ENCODE measurements at regions not wholly inside any gene's neighbourhood (a gene's known extent, or its start where the extent isn't known, plus 50 kb on each side); places are given as distances from the start of the nearest gene placed in this dataset.
A peak's percentile ranks its signal among the peaks of the same experiment; 100 is the strongest.

DNA sequence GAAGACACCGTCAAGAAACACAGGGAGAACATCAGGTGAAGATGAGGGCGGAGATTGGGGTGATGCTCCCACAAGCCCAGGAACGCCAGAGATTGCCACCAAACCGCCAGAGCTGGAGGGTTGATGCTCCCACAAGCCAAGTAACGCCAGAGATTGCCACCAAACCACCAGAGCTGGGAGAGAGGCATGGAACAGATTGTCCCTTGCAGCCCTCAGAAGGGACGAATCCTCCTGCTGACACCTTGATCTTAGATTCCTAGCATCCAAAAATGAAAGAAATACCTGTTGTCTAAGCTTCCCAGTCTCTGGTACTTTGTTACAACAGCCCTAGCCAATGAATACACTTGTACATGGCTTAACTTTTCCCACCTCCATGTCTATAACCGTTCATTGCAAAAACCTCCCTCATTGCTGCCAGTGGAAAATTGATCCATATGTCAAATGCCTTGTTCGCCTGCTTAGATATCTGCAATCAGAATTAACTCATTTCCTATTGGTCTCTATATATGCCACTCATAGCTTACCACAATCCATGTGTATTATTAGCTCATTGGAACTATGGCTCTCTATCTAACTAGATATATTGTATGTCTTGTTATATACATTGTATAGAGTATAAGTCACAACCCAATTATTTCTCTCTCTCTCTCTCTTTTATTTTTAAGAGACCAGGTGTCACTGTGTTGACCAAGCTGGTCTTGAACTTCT lies 127.4 kb downstream of the ADSS2 start:
- H3K4me3 ChIP-seq = no peak overlapping the region
- no peaks in the 10 kb centered on the region for H3K36me3 ChIP-seq
- H3K27ac ChIP-seq = peak overlapping the region; percentile 3 to 71
- H3K4me1 ChIP-seq = peaks cover 3 to 18% of the 10 kb centered on the region in 2 donors
- intact Hi-C loops (cut with DNase I) = loop anchor here (5.0 kb wide), 1 partner anchor 128 kb away; the partner anchor contains the start of gene ADSS2
- TF ChIP-seq, protein P1, sequence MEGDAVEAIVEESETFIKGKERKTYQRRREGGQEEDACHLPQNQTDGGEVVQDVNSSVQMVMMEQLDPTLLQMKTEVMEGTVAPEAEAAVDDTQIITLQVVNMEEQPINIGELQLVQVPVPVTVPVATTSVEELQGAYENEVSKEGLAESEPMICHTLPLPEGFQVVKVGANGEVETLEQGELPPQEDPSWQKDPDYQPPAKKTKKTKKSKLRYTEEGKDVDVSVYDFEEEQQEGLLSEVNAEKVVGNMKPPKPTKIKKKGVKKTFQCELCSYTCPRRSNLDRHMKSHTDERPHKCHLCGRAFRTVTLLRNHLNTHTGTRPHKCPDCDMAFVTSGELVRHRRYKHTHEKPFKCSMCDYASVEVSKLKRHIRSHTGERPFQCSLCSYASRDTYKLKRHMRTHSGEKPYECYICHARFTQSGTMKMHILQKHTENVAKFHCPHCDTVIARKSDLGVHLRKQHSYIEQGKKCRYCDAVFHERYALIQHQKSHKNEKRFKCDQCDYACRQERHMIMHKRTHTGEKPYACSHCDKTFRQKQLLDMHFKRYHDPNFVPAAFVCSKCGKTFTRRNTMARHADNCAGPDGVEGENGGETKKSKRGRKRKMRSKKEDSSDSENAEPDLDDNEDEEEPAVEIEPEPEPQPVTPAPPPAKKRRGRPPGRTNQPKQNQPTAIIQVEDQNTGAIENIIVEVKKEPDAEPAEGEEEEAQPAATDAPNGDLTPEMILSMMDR (IDR thresholded peaks at IDR 0.05) = no peak
- H3K9me3 ChIP-seq = no peaks in the 10 kb centered on the region
- DNase-seq (ENCODE audit: low spot score in 2 of 2) = no peak
- no peaks in the 10 kb centered on the region for H3K27me3 ChIP-seq

DNA sequence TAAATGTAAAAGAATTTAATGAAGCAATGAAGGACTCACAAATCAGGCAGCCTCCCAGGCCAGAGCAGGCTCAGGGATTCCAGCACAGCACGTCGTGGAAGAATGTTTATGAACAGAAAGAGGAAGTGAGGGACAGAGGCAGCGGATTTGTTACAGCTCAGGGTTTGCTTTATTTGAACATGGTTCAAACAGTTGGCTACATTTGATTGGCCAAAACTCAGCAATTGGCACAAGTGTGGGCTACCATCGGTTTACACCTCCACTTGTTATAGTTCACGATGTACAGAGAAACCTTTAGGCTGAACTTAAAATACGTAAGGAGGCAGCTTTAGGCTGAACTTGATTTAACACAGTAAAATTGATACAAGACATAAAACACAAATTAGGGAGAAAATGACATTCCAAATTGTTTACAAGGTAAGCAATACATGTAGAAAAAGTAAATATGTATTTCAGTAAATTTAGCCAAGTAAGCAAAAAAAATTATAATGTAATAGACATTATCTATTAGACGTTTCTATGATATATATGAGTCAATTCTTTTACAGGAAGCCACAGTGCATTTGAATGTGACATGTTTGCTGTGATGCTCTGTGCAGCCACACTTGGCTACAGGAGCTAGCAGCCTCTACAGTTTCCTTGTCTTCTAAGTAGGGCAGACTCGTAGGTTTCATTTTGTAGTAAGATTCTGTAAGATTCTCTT lies 126.5 kb downstream of the ADSS2 start:
- intact Hi-C loops (cut with DNase I) = no loop called here
- H3K4me1 ChIP-seq = peaks cover 3 to 18% of the 10 kb centered on the region in 2 donors
- DNase-seq (ENCODE audit: low spot score in 2 of 2) = no peak
- TF ChIP-seq, protein P1 (IDR thresholded peaks at IDR 0.05) = no peak
- H3K9me3 ChIP-seq = no peaks in the 10 kb centered on the region
- H3K27me3 ChIP-seq = no peaks in the 10 kb centered on the region
- H3K27ac ChIP-seq = peak overlapping the region; percentile 51 to 57
- H3K36me3 ChIP-seq = no peaks in the 10 kb centered on the region
- H3K4me3 ChIP-seq = no peak overlapping the region

DNA sequence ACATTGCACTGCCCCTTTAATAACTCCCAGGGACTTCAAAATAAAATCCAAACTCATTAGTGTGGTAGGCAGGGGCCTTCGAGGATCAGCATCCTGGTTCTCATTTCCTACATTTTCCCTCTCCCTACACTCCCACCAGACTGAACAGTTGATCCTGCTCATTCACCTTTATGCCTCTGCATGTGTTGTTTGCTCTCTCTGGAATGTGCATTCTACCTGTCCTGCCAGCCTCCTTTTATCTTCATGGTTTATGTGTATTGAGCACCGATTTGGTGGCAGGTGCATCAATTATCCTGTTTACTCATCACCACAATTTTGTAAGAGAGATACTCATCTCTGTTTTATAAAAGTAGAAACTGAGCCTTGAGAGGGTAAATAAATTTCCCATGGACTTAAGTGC lies 125.0 kb downstream of the ADSS2 start:
- Histone ChIP-seq H3K27me3 (no peaks in the 10 kb centered on the region), H3K4me3 (no peak overlapping the region), H3K36me3 (no peaks in the 10 kb centered on the region), H3K9me3 (no peaks in the 10 kb centered on the region), H3K27ac (no peak overlapping the region), H3K4me1 (peaks cover 3 to 18% of the 10 kb centered on the region in 2 donors)
- intact Hi-C loops (cut with DNase I) = no loop called here
- TF ChIP-seq, protein P1 (IDR thresholded peaks at IDR 0.05) = no peak
- no peak for DNase-seq (ENCODE audit: low spot score in 2 of 2)

DNA sequence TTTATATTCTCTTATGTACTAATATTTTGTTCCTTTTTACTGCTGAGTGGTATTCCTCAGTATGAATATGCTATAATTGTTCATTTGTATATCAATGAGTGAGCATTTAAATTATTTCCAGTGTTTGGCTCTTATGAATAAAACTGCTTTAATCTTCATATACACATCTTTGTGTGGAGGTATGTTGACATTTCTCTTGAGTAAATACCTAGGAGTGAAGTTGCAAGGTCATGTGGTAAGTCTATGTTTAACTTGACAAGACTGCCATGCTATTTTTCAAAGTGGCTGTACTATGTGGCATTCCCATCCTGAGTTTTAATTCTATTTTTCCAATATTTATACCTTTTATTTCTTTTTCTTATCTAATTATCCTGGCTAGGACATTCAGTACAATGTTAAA lies 124.2 kb downstream of the ADSS2 start:
- peaks cover 3 to 12% of the 10 kb centered on the region in 2 donors for H3K4me1 ChIP-seq
- H3K9me3 ChIP-seq = no peaks in the 10 kb centered on the region
- H3K36me3 ChIP-seq = no peaks in the 10 kb centered on the region
- no peaks in the 10 kb centered on the region for H3K27me3 ChIP-seq
- TF ChIP-seq, protein P1 (IDR thresholded peaks at IDR 0.05) = no peak
- DNase-seq (ENCODE audit: low spot score in 2 of 2) = no peak
- H3K4me3 ChIP-seq = no peak overlapping the region
- intact Hi-C loops (cut with DNase I) = no loop called here
- H3K27ac ChIP-seq = no peak overlapping the region

DNA sequence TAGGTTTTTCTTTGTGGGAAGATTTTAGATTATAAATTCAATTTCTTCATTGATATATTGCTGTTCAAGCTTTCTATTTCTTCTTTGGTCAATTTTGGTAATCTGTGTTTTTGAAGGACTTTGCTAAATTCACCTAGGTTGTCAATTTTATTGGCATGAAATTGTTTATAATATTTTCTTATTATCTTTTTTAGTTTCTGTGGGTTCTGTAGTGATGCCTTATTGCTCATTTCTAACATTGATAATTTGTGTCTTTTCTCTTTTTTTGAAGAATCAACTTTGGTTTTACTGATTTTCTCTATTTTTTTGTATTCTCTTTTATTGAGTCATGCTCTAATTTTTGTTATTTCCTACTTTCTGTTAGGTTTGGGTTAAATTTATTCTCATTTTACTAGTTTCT lies 123.2 kb downstream of the ADSS2 start:
- no peak overlapping the region for H3K4me3 ChIP-seq
- DNase-seq (ENCODE audit: low spot score in 2 of 2) = no peak

More for the DNA sequence above, 123.2 kb downstream of the ADSS2 start:
- Histone ChIP-seq H3K9me3 (no peaks in the 10 kb centered on the region), H3K27ac (no peak overlapping the region), H3K27me3 (no peaks in the 10 kb centered on the region), H3K4me1 (peaks cover 0 to 5% of the 10 kb centered on the region in 2 donors), H3K36me3 (no peaks in the 10 kb centered on the region)
- intact Hi-C loops (cut with DNase I) = no loop called here
- TF ChIP-seq, protein P1 (IDR thresholded peaks at IDR 0.05) = no peak
